K562 (cell line): ENCODE measurements at regions not wholly inside any gene's neighbourhood (a gene's known extent, or its start where the extent isn't known, plus 50 kb on each side); places are given as distances from the start of the nearest gene placed in this dataset.

Experiments
- BACH1 ChIP-seq: fragments of 200-800 bp; sonication (Bioruptor generic); IDR thresholded peaks from 2 replicates; pipeline ENCODE4 v1.6.1; 2016; ENCODE audit warnings: missing genetic modification characterization, missing compliant biosample characterization
- CLOCK ChIP-seq: fragments of 250-450 bp; sonication (Bioruptor Pico); IDR thresholded peaks from 2 replicates; pipeline ENCODE4 v1.4.0; 2020; ENCODE audit warnings: mild to moderate bottlenecking, moderate library complexity, borderline replicate concordance
- ETS2 ChIP-seq: IDR thresholded peaks from 2 replicates; pipeline ENCODE4 v1.6.1; 2016; ENCODE audit warnings: borderline replicate concordance, missing genetic modification characterization, mild to moderate bottlenecking, moderate library complexity, missing compliant biosample characterization; ENCODE audit not compliant: poor library complexity, severe bottlenecking
- FOS ChIP-seq: IDR thresholded peaks from 3 replicates; pipeline ENCODE4 v1.6.1; 2011; ENCODE audit not compliant: insufficient read length; ENCODE audit errors: extremely low read depth
- IRF1 ChIP-seq: sonication (generic); formaldehyde crosslinking; IDR thresholded peaks from 2 replicates; pipeline ENCODE4 v1.8.0; 2022; ENCODE audit warnings: missing genetic modification reagents, mild to moderate bottlenecking, borderline replicate concordance
- SFPQ ChIP-seq: fragments of 200-400 bp; formaldehyde crosslinking; IDR thresholded peaks from 2 replicates; pipeline ENCODE4 v1.6.1; 2017; ENCODE audit warnings: mild to moderate bottlenecking, low read depth, low read length, moderate library complexity
- SNAPC5 ChIP-seq: fragments of 250-450 bp; sonication (Bioruptor Pico); IDR thresholded peaks from 2 replicates; pipeline ENCODE4 v1.8.0; 2021; ENCODE audit warnings: moderate library complexity, mild to moderate bottlenecking, inconsistent platforms
- SPI1 ChIP-seq: IDR thresholded peaks from 2 replicates; pipeline ENCODE4 v1.6.1; 2011; ENCODE audit warnings: low read depth, low read length, control low read depth, borderline replicate concordance
- TFE3 ChIP-seq: fragments of 450-650 bp; formaldehyde crosslinking; IDR thresholded peaks from 2 replicates; pipeline ENCODE4 v1.4.0; 2020; ENCODE audit warnings: mild to moderate bottlenecking, mixed read lengths
- U2AF2 ChIP-seq: fragments of 200-400 bp; formaldehyde crosslinking; optimal IDR thresholded peaks from 2 replicates; pipeline ENCODE3; 2017; ENCODE audit warnings: low read depth, mild to moderate bottlenecking, low read length
- ZBTB8A ChIP-seq: fragments of 450-650 bp; IDR thresholded peaks from 2 replicates; pipeline ENCODE4 v1.6.1; 2018; ENCODE audit warnings: mild to moderate bottlenecking, moderate library complexity; ENCODE audit not compliant: partially characterized antibody
- ZNF398 ChIP-seq: fragments of 250-450 bp; sonication (Bioruptor Pico); IDR thresholded peaks from 2 replicates; pipeline ENCODE4 v1.8.0; 2021; ENCODE audit warnings: moderate library complexity, mild to moderate bottlenecking, inconsistent platforms

GRCh38 chr5:67896930-67897313, 318.6 kb upstream of the PIK3R1 start (continued):
- TF ChIP-seq ZNF398: no peak
- TF ChIP-seq BACH1 (tag): no peak
- no peak for TF ChIP-seq ZBTB8A
- no peak for TF ChIP-seq TFE3
- TF ChIP-seq SPI1: no peak
- TF ChIP-seq ETS2: no peak
- TF ChIP-seq IRF1: no peak
- no peak for TF ChIP-seq CLOCK (CRISPR knock-in tag)
- no peak for TF ChIP-seq SFPQ
- TF ChIP-seq FOS: no peak
- TF ChIP-seq SNAPC5 (CRISPR knock-in tag): no peak
- TF ChIP-seq U2AF2: no peak
